HCT116 (cell line): ENCODE measurements at regions not wholly inside any gene's neighbourhood (a gene's known extent, or its start where the extent isn't known, plus 50 kb on each side); places are given as distances from the start of the nearest gene placed in this dataset.

Experiments used
- ATAC-seq: fragments of 200-7000 bp; cut with Tn5 transposase; 2 replicates; pipeline ENCODE4 v1.9.1; 2020; ENCODE audit warnings: mild to moderate bottlenecking, moderate library complexity
- BruUV-seq: library from RNA; stranded (reverse); fragments of 400-500 nt; replicated peaks from 2 replicates; lab custom pipeline; 2021; lab: Mats Ljungman, UMichigan
- CTCF ChIA-PET: fragments of 300-600 bp; sonication (Branson Sonifier 250); formaldehyde crosslinking; loops from one replicate; lab custom pipeline; 2021; ENCODE audit warnings: antibody characterized with exemption; lab: Charles Lee
- POLR2A ChIA-PET: fragments of 300-600, 350-600 bp; sonication (Branson Sonifier 250); formaldehyde crosslinking; loops from one replicate; lab custom pipeline; 2021; ENCODE audit warnings: antibody characterized with exemption; lab: Charles Lee
- RAD21 ChIA-PET, 2 experiments: fragments of 300-600 bp; sonication (Branson Sonifier 250); formaldehyde crosslinking; loops; one replicate each; lab custom pipeline; 2023; ENCODE audit warnings: low total read pairs in 2 of 2; ENCODE audit not compliant: uncharacterized antibody in 2 of 2, unreplicated experiment in 2 of 2, low non-redundant PET in 1 of 2; lab: Charles Lee
- DNase-seq: peaks from one replicate; pipeline ENCODE4 v3.0.0-alpha.2; 2010; ENCODE audit warnings: low read depth, low spot score
- H2AFZ ChIP-seq: fragments of 200-600 bp; shearing (Covaris generic), sonication (generic); 2 replicates; pipeline ENCODE4 v1.6.1; 2017; ENCODE audit warnings: low read depth, mixed run types, mixed read lengths, antibody characterized with exemption, low read length; ENCODE audit not compliant: poor library complexity, severe bottlenecking
- H3K27ac ChIP-seq: 2 replicates; pipeline ENCODE4 v1.5.1; 2012; ENCODE audit warnings: low read depth, low read length
- H3K27me3 ChIP-seq: fragments of 200-600 bp; sonication (generic); 2 replicates; pipeline ENCODE4 v1.6.1; 2016; ENCODE audit warnings: mixed run types, low read length, mixed read lengths; ENCODE audit not compliant: insufficient read depth
- H3K36me3 ChIP-seq, 2 experiments: fragments of 200-500 bp in 1 of 2; fragments of 200-600 bp in 1 of 2; sonication (Bioruptor generic) in 1 of 2; sonication (generic) in 1 of 2; 2 replicates each; pipeline versions ENCODE4 v1.5.1 to v1.6.1; 2014 to 2016; ENCODE audit warnings: low read length in 2 of 2, inconsistent platforms in 1 of 2, mixed read lengths in 1 of 2, mixed run types in 1 of 2; ENCODE audit not compliant: insufficient read depth in 2 of 2, control insufficient read depth in 1 of 2
- H3K4me1 ChIP-seq, 2 experiments: fragments of 200-600 bp in 1 of 2; sonication (generic) in 1 of 2; 2 replicates each; pipeline versions ENCODE4 v1.5.1 to v1.6.1; 2012 to 2017; ENCODE audit warnings: low read length in 2 of 2, inconsistent platforms in 1 of 2, mild to moderate bottlenecking in 1 of 2, mixed read lengths in 1 of 2, mixed run types in 1 of 2, moderate library complexity in 1 of 2; ENCODE audit not compliant: insufficient read depth in 2 of 2, control insufficient read depth in 1 of 2
- H3K4me2 ChIP-seq: fragments of 200-600 bp; sonication (generic); 2 replicates; pipeline ENCODE4 v1.6.1; 2017; ENCODE audit warnings: mixed run types, low read length, mixed read lengths
- H3K4me3 ChIP-seq, 2 experiments: fragments of 200-600 bp in 1 of 2; sonication (generic) in 1 of 2; replicated peaks in 1 of 2; 2 replicates each; pipeline ENCODE4 v1.5.1; 2011 to 2016; ENCODE audit warnings: low read length in 2 of 2, control low read depth in 1 of 2, low read depth in 1 of 2, mild to moderate bottlenecking in 1 of 2, mixed read lengths in 1 of 2, mixed run types in 1 of 2
- H3K79me2 ChIP-seq: fragments of 200-600 bp; sonication (generic); 2 replicates; pipeline ENCODE4 v1.6.1; 2017; ENCODE audit warnings: mild to moderate bottlenecking, mixed run types, low read length, moderate library complexity, mixed read lengths; ENCODE audit not compliant: insufficient read depth
- H3K9ac ChIP-seq: fragments of 200-600 bp; sonication (generic); 2 replicates; pipeline ENCODE4 v1.6.1; 2016; ENCODE audit warnings: low read length, mixed read lengths
- H3K9me2 ChIP-seq: fragments of 200-600 bp; sonication (generic), shearing (Covaris generic); 2 replicates; pipeline ENCODE4 v1.6.1; 2017; ENCODE audit warnings: mixed run types, mild to moderate bottlenecking, moderate library complexity; ENCODE audit not compliant: insufficient read depth
- H3K9me3 ChIP-seq, 2 experiments: fragments of 200-500 bp in 1 of 2; fragments of 200-600 bp in 1 of 2; sonication (Bioruptor generic) in 1 of 2; sonication (generic) in 1 of 2; 2 replicates each; pipeline ENCODE4 v1.6.1; 2014 to 2017; ENCODE audit warnings: low read length in 2 of 2, mixed read lengths in 2 of 2, inconsistent platforms in 1 of 2, low read depth in 1 of 2, mild to moderate bottlenecking in 1 of 2, mixed run types in 1 of 2, moderate library complexity in 1 of 2; ENCODE audit not compliant: control insufficient read depth in 1 of 2, insufficient read depth in 1 of 2
- H4K20me1 ChIP-seq: fragments of 200-600 bp; sonication (generic), shearing (Covaris generic); 2 replicates; pipeline ENCODE4 v1.6.1; 2017; ENCODE audit warnings: mixed run types, mild to moderate bottlenecking, moderate library complexity; ENCODE audit not compliant: insufficient read depth
- CEBPB ChIP-seq: IDR thresholded peaks from 2 replicates; pipeline ENCODE4 v1.6.1; 2012; ENCODE audit warnings: low read depth
- EGR1 ChIP-seq: IDR thresholded peaks from 2 replicates; pipeline ENCODE4 v1.6.1; 2012; ENCODE audit warnings: low read depth
- EZH2phosphoT487 ChIP-seq: fragments of 200-600 bp; IDR thresholded peaks from 2 replicates; pipeline ENCODE4 v1.6.1; 2018; ENCODE audit warnings: antibody characterized with exemption, borderline replicate concordance
- FOSL1 ChIP-seq: IDR thresholded peaks from 2 replicates; pipeline ENCODE4 v1.6.1; 2012; ENCODE audit warnings: low read depth
- JUND ChIP-seq: IDR thresholded peaks from 2 replicates; pipeline ENCODE4 v1.6.1; 2012
- POLR2AphosphoS5 ChIP-seq: IDR thresholded peaks from 2 replicates; pipeline ENCODE4 v1.6.1; 2011; ENCODE audit warnings: mild to moderate bottlenecking, low read depth, low read length, moderate library complexity
- RAD21 ChIP-seq: IDR thresholded peaks from 2 replicates; pipeline ENCODE4 v1.6.1; 2012; ENCODE audit warnings: low read depth, mild to moderate bottlenecking
- SIN3A ChIP-seq: IDR thresholded peaks from 2 replicates; pipeline ENCODE4 v1.6.1; 2012; ENCODE audit warnings: low read depth
- TCF7L2 ChIP-seq: IDR thresholded peaks from 2 replicates; pipeline ENCODE4 v1.7.0; 2011; ENCODE audit warnings: borderline replicate concordance, inconsistent platforms; ENCODE audit not compliant: insufficient read depth, insufficient read length; ENCODE audit errors: extremely low read depth
- YY1 ChIP-seq: IDR thresholded peaks from 2 replicates; pipeline ENCODE4 v1.6.1; 2011; ENCODE audit warnings: low read length, low read depth, moderate library complexity, mild to moderate bottlenecking; ENCODE audit not compliant: insufficient replicate concordance; ENCODE audit errors: extremely low read depth
- ZNF274 ChIP-seq: fragments of 200-500 bp; sonication (Bioruptor generic); IDR thresholded peaks from 2 replicates; pipeline ENCODE4 v1.6.1; 2014; ENCODE audit warnings: mild to moderate bottlenecking, low read depth, low read length, inconsistent platforms
- intact Hi-C: fragments of 100-400 bp; cut with micrococcal nuclease; formaldehyde crosslinking; loops from 2 replicates; pipeline ENCODE4 v1.10.0; 2022
- TF ChIP-seq, protein P1 (sequence below), 3 experiments: fragments of 200-600 bp in 1 of 3; sonication (generic) in 1 of 3; IDR thresholded peaks in 2 of 3; conservative IDR thresholded peaks in 1 of 3; 2 replicates each; pipeline ENCODE4 v1.5.1; 2012 to 2017; ENCODE audit warnings: low read depth in 2 of 3, low read length in 2 of 3, antibody characterized with exemption in 1 of 3, borderline replicate concordance in 1 of 3, control low read depth in 1 of 3, mild to moderate bottlenecking in 1 of 3, mixed read lengths in 1 of 3, mixed run types in 1 of 3, moderate library complexity in 1 of 3; ENCODE audit not compliant: insufficient read depth in 1 of 3
- TF ChIP-seq, protein P2 (sequence below): IDR thresholded peaks from 2 replicates; pipeline ENCODE4 v1.6.1; 2012
- TF ChIP-seq, protein P3 (sequence below): IDR thresholded peaks from 2 replicates; pipeline ENCODE4 v1.6.1; 2012
- TF ChIP-seq, protein P4 (sequence below): IDR thresholded peaks from 2 replicates; pipeline ENCODE4 v1.6.1; 2012; ENCODE audit warnings: low read depth

DNA sequence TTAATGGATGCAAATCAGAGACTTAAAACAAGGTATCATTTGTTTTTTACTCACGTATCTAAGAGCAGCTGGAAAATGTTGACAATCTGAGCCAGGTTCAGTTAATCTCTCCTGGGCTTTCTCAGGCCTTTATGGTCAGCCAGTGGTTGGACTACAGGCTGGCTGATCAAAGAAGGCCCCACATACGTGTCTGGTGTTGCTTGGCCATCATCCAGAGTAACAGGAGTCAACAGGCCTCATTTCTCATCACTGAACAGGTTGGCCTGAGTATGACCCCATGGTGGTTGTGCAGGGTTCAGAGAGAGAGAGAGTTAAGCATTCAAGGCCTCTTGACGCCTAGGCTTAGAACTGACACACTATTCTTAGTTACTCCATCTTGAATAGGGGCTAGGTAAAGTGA is 97.0 kb upstream of the VLDLR start:
- no peak overlapping the region for H2AFZ ChIP-seq
- intact Hi-C loops: no loop called here
- DNase-seq (no peak), ATAC-seq (no peak)
- H3K4me3 ChIP-seq: no peak overlapping the region
- H3K27me3 ChIP-seq: no peaks in the 10 kb centered on the region
- no peaks in the 10 kb centered on the region for H3K36me3 ChIP-seq
- H3K79me2 ChIP-seq: no peaks in the 10 kb centered on the region
- CTCF ChIA-PET: no interaction called here
- no peak overlapping the region for H3K4me2 ChIP-seq
- RAD21 ChIA-PET: no interaction called here
- no peaks in the 10 kb centered on the region for H3K4me1 ChIP-seq
- TF ChIP-seq, protein P1, sequence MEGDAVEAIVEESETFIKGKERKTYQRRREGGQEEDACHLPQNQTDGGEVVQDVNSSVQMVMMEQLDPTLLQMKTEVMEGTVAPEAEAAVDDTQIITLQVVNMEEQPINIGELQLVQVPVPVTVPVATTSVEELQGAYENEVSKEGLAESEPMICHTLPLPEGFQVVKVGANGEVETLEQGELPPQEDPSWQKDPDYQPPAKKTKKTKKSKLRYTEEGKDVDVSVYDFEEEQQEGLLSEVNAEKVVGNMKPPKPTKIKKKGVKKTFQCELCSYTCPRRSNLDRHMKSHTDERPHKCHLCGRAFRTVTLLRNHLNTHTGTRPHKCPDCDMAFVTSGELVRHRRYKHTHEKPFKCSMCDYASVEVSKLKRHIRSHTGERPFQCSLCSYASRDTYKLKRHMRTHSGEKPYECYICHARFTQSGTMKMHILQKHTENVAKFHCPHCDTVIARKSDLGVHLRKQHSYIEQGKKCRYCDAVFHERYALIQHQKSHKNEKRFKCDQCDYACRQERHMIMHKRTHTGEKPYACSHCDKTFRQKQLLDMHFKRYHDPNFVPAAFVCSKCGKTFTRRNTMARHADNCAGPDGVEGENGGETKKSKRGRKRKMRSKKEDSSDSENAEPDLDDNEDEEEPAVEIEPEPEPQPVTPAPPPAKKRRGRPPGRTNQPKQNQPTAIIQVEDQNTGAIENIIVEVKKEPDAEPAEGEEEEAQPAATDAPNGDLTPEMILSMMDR (IDR thresholded peaks at IDR 0.05 in 2 of 3, conservative IDR thresholded peaks at IDR 0.05 in 1 of 3; ENCODE audit: borderline replicate concordance in 1 of 3, insufficient read depth in 1 of 3, low read depth in 2 of 3, low read length in 2 of 3): no peak
- TF ChIP-seq, protein P2, sequence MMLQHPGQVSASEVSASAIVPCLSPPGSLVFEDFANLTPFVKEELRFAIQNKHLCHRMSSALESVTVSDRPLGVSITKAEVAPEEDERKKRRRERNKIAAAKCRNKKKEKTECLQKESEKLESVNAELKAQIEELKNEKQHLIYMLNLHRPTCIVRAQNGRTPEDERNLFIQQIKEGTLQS: no peak
- TF ChIP-seq CEBPB (no peak), EGR1 (no peak), ZNF274 (no peak), JUND (no peak), POLR2AphosphoS5 (no peak), EZH2phosphoT487 (no peak), RAD21 (no peak), FOSL1 (no peak), SIN3A (no peak), YY1 (no peak), TCF7L2 (no peak)
- TF ChIP-seq, protein P3, sequence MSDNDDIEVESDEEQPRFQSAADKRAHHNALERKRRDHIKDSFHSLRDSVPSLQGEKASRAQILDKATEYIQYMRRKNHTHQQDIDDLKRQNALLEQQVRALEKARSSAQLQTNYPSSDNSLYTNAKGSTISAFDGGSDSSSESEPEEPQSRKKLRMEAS: no peak
- TF ChIP-seq, protein P4, sequence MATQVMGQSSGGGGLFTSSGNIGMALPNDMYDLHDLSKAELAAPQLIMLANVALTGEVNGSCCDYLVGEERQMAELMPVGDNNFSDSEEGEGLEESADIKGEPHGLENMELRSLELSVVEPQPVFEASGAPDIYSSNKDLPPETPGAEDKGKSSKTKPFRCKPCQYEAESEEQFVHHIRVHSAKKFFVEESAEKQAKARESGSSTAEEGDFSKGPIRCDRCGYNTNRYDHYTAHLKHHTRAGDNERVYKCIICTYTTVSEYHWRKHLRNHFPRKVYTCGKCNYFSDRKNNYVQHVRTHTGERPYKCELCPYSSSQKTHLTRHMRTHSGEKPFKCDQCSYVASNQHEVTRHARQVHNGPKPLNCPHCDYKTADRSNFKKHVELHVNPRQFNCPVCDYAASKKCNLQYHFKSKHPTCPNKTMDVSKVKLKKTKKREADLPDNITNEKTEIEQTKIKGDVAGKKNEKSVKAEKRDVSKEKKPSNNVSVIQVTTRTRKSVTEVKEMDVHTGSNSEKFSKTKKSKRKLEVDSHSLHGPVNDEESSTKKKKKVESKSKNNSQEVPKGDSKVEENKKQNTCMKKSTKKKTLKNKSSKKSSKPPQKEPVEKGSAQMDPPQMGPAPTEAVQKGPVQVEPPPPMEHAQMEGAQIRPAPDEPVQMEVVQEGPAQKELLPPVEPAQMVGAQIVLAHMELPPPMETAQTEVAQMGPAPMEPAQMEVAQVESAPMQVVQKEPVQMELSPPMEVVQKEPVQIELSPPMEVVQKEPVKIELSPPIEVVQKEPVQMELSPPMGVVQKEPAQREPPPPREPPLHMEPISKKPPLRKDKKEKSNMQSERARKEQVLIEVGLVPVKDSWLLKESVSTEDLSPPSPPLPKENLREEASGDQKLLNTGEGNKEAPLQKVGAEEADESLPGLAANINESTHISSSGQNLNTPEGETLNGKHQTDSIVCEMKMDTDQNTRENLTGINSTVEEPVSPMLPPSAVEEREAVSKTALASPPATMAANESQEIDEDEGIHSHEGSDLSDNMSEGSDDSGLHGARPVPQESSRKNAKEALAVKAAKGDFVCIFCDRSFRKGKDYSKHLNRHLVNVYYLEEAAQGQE: no peak
- POLR2A ChIA-PET: no interaction called here
- no peak overlapping the region for H3K9ac ChIP-seq
- H3K9me2 ChIP-seq: no peaks in the 10 kb centered on the region
- no TSS peak for BruUV-seq
- no peaks in the 10 kb centered on the region for H3K9me3 ChIP-seq
- H3K27ac ChIP-seq: no peak overlapping the region
- no peaks in the 10 kb centered on the region for H4K20me1 ChIP-seq
